Uterus (tissue), 2 donors: ENCODE measurements at regions not wholly inside any gene's neighbourhood (a gene's known extent, or its start where the extent isn't known, plus 50 kb on each side); places are given as distances from the start of the nearest gene placed in this dataset.
"Not testable (repeated sequence)": the region's sequence is repeated elsewhere in the genome, so short reads cannot be mapped to it uniquely, and the experiment has no call there.

Source experiments
- POLR2A ChIP-seq, 2 donors: fragments of 450-650 bp; IDR thresholded peaks; one replicate each; pipeline ENCODE4 v1.6.1; 2016; ENCODE audit warnings: antibody characterized with exemption in 2 of 2, mild to moderate bottlenecking in 1 of 2, moderate library complexity in 1 of 2
- TF ChIP-seq, protein P1 (sequence below), 4 experiments: fragments of 200-600 bp in 2 of 4; fragments of 450-650 bp in 2 of 4; sonication (generic) in 2 of 4; IDR thresholded peaks; one replicate each; pipeline ENCODE4 v1.5.1; 2016 to 2019; ENCODE audit warnings: antibody characterized with exemption in 4 of 4, mild to moderate bottlenecking in 2 of 4, moderate library complexity in 1 of 4

DNA sequence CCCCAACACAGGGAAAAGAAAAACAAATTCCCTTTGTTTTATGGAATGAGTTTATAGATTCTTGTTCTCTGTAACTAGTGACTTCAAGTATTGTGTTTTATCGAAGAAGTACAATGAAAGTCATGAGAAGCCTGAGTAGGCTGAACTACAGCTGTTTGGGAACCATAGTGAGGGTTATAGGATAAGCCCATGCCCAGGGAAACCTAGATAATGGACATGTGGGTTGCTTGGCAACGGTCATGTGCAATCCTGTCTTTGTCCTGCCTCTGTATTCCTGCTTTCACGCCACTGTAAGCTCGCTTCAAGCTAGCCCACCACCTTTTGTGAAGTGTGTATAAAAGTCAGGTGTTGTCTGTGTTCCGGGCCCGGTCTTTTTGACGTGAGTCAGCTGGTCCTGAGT, 4152.6 kb upstream of the TPTE start:
- TF ChIP-seq, protein P1, sequence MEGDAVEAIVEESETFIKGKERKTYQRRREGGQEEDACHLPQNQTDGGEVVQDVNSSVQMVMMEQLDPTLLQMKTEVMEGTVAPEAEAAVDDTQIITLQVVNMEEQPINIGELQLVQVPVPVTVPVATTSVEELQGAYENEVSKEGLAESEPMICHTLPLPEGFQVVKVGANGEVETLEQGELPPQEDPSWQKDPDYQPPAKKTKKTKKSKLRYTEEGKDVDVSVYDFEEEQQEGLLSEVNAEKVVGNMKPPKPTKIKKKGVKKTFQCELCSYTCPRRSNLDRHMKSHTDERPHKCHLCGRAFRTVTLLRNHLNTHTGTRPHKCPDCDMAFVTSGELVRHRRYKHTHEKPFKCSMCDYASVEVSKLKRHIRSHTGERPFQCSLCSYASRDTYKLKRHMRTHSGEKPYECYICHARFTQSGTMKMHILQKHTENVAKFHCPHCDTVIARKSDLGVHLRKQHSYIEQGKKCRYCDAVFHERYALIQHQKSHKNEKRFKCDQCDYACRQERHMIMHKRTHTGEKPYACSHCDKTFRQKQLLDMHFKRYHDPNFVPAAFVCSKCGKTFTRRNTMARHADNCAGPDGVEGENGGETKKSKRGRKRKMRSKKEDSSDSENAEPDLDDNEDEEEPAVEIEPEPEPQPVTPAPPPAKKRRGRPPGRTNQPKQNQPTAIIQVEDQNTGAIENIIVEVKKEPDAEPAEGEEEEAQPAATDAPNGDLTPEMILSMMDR (IDR thresholded peaks at IDR 0.05): not testable (repeated sequence)
- not testable (repeated sequence) for TF ChIP-seq POLR2A (IDR thresholded peaks at IDR 0.05)
